ENCODE measurements at regions not wholly inside any gene's neighbourhood (a gene's known extent, or its start where the extent isn't known, plus 50 kb on each side); places are given as distances from the start of the nearest gene placed in this dataset.
"Not testable (repeated sequence)": the region's sequence is repeated elsewhere in the genome, so short reads cannot be mapped to it uniquely, and the experiment has no call there.

GRCh38 chr2:38454081-38454480 is 77.0 kb upstream of the ATL2 start:
- Histone ChIP-seq H3K4me1 (no peaks in the 10 kb centered on the region), H3K27me3 (no peaks in the 10 kb centered on the region), H3K9me3 (no peaks in the 10 kb centered on the region), H3K9ac (no peak overlapping the region), H3K27ac (no peak overlapping the region), H3K4me2 (no peak overlapping the region), H4K20me1 (no peaks in the 10 kb centered on the region), H3K36me3 (no peaks in the 10 kb centered on the region), H3K4me3 (no peak overlapping the region)
- TF ChIP-seq Cebpa-rat (IDR thresholded peaks at IDR 0.05), result no peak

DNA sequence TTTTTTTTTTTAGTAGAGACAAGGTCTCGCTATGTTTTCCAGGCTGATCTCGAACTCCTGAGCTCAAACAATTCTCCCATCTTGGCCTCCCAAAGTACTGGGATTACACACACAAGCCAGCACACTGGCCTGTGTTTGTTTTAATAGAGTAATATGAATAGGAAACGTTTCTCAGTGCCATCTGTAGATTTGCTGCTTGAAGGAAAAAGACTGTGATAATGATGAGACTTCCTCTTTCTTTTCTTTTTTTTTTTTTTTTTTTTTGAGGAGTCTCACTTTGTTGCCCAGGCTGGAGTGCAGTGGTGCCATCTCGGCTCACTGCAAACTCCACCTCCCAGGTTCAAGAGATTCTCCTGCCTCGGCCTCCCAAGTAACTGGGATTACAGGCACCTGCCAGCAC is 74.7 kb upstream of the ATL2 start:
- not testable (repeated sequence) for H3K36me3 ChIP-seq, H3K9ac ChIP-seq, H3K27me3 ChIP-seq, H3K4me2 ChIP-seq, H4K20me1 ChIP-seq, H3K4me1 ChIP-seq, H3K27ac ChIP-seq, H3K4me3 ChIP-seq, H3K9me3 ChIP-seq

GRCh38 chr2:38450509-38450908 is 73.4 kb upstream of the ATL2 start:
- Histone ChIP-seq H3K4me3 (no peak overlapping the region), H3K4me1 (no peaks in the 10 kb centered on the region), H3K9ac (no peak overlapping the region), H3K27me3 (no peaks in the 10 kb centered on the region), H3K4me2 (no peak overlapping the region), H3K36me3 (no peaks in the 10 kb centered on the region), H4K20me1 (no peaks in the 10 kb centered on the region), H3K27ac (no peak overlapping the region), H3K9me3 (no peaks in the 10 kb centered on the region)
- no peak for TF ChIP-seq Cebpa-rat (IDR thresholded peaks at IDR 0.05)

DNA sequence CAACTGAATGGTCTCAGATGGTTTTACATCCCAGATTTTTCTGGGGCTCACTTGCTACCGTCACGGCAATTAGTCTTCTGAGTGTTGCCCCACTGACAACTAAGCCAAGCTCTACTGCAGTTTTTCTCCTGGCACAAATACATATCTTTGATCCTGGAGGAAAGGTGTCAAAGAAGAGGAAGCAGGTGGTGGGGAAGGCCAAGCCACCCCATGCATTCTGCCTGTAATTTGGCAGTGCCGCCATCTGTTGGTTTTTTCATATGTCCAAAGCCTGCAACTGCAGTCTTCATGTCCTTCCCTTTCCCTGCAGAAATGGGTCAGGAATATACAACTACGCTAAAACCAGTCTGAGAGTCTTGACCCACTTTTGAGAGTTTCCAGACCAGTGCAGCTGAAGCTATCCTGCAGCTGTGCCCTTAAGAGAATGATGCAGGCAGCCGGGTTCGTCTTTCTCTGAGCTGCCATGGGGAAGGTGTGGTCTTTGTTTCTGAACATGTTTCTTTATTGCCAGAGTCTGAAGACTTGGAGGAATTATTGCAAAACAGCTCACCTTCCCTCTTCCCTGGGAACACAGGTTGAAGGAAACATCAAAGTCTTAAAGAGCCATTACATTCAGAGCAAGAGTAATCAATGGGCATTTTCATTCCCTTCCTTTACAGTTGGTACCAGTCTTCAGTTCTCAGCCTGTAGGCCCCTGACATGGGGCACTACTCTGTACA is 71.8 kb upstream of the ATL2 start:
- H3K9me3 ChIP-seq, result no peaks in the 10 kb centered on the region
- H3K27me3 ChIP-seq, result no peaks in the 10 kb centered on the region
- TF ChIP-seq Cebpa-rat (IDR thresholded peaks at IDR 0.05), result no peak
- no peak overlapping the region for H3K4me2 ChIP-seq
- H3K9ac ChIP-seq, result no peak overlapping the region
- H3K4me1 ChIP-seq, result no peaks in the 10 kb centered on the region
- no peaks in the 10 kb centered on the region for H4K20me1 ChIP-seq
- H3K4me3 ChIP-seq, result no peak overlapping the region
- H3K36me3 ChIP-seq, result no peaks in the 10 kb centered on the region
- no peak overlapping the region for H3K27ac ChIP-seq

DNA sequence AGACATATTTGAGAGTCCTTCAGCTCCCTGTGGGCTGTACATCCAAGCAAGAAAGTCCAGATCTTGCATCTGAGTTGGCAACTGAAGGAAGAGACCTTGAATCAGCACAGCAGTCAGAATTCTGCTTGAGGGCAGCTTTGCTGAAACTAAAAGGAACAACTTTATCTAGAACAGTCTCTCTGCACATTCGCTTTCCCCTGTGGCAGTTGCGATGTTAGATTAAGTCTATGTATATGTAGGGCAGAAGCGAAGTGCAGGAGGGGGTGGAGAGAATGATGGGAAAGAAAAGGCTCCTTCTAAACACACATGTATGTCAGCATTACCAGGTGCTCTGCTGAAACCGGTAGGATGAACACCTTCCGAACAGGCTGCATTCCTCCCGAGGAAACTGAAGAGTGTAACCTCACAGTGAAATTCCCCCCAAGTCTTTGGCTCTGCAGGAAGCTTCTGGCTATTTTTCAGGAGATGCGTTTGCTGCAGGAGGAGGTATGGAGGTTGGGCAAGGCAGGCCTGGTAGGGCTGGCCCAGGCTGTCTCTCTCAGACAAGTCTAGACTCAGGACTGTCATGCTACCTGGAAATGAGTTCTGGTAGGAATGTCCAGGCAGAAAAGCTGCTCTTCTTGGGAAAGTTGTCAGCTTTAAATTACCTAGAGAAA is 70.0 kb upstream of the ATL2 start:
- no peaks in the 10 kb centered on the region for H4K20me1 ChIP-seq
- no peak for TF ChIP-seq Cebpa-rat (IDR thresholded peaks at IDR 0.05)
- H3K27me3 ChIP-seq, result no peaks in the 10 kb centered on the region
- H3K27ac ChIP-seq, result no peak overlapping the region
- no peak overlapping the region for H3K9ac ChIP-seq
- no peak overlapping the region for H3K4me2 ChIP-seq
- no peaks in the 10 kb centered on the region for H3K36me3 ChIP-seq
- H3K4me1 ChIP-seq, result no peaks in the 10 kb centered on the region
- H3K9me3 ChIP-seq, result no peaks in the 10 kb centered on the region
- H3K4me3 ChIP-seq, result no peak overlapping the region

DNA sequence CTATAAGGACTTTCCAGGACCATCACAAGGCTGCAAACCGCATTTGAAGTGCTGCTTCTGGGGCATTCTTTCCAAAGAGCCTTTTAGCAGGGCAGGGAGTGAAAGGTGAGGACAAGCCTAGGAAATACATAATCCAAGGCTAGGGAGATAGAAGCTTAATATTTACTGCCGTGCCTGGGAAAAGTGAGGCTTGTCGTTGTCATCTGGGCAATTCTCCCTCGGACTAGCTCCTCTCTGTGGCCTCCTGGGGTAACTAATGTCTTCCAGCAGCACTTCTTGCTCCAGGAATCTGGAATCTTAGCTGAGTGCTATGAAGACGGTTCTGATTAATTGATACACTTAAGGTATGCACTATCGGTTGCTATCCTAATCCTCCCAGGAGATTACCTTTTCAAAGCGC is 69.3 kb upstream of the ATL2 start:
- H3K4me3 ChIP-seq, result no peak overlapping the region
- no peaks in the 10 kb centered on the region for H3K9me3 ChIP-seq
- no peaks in the 10 kb centered on the region for H4K20me1 ChIP-seq
- H3K27me3 ChIP-seq, result no peaks in the 10 kb centered on the region
- no peaks in the 10 kb centered on the region for H3K36me3 ChIP-seq
- no peak overlapping the region for H3K9ac ChIP-seq
- H3K4me1 ChIP-seq, result no peaks in the 10 kb centered on the region
- no peak overlapping the region for H3K4me2 ChIP-seq
- H3K27ac ChIP-seq, result no peak overlapping the region
- TF ChIP-seq Cebpa-rat (IDR thresholded peaks at IDR 0.05), result no peak

- Histone ChIP-seq H3K27me3 (no peaks in the 10 kb centered on the region), H3K4me2 (no peak overlapping the region), H3K27ac (no peak overlapping the region), H3K4me1 (no peaks in the 10 kb centered on the region), H3K36me3 (no peaks in the 10 kb centered on the region), H4K20me1 (no peaks in the 10 kb centered on the region), H3K9ac (no peak overlapping the region), H3K9me3 (no peaks in the 10 kb centered on the region), H3K4me3 (no peak overlapping the region)
- TF ChIP-seq Cebpa-rat (IDR thresholded peaks at IDR 0.05), result no peak
These were observed 67.2 kb upstream of the ATL2 start for GRCh38 chr2:38444247-38444646.

GRCh38 chr2:38442643-38443541 is 65.8 kb upstream of the ATL2 start:
- no peak overlapping the region for H3K4me3 ChIP-seq
- H3K27ac ChIP-seq, result no peak overlapping the region
- no peaks in the 10 kb centered on the region for H4K20me1 ChIP-seq
- no peaks in the 10 kb centered on the region for H3K9me3 ChIP-seq
- H3K4me2 ChIP-seq, result no peak overlapping the region
- H3K9ac ChIP-seq, result no peak overlapping the region
- no peak for TF ChIP-seq Cebpa-rat (IDR thresholded peaks at IDR 0.05)
- no peaks in the 10 kb centered on the region for H3K27me3 ChIP-seq
- no peaks in the 10 kb centered on the region for H3K36me3 ChIP-seq
- no peaks in the 10 kb centered on the region for H3K4me1 ChIP-seq

DNA sequence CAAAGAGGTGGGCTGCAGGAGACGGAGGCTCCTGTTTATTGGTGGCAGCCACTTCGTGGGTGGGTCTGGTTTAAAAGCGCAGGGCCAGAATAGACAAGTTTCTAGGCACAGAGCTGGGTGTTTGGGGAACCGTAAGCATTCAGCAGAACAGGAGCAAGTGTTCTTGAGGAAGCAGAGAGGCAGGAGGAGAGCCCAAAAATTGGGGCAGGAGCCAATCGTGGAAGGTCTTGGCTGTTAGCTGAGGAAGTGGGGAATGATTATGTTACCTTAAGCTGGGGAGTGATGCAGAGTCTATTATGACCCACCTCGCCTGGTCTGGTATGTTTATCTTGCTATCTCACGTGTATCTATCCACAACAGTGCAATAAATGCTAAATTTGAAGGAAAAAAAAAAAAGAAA is 64.3 kb upstream of the ATL2 start:
- no peak overlapping the region for H3K9ac ChIP-seq
- H3K4me3 ChIP-seq, result no peak overlapping the region
- no peaks in the 10 kb centered on the region for H4K20me1 ChIP-seq
- H3K27me3 ChIP-seq, result no peaks in the 10 kb centered on the region
- no peak overlapping the region for H3K27ac ChIP-seq
- no peak overlapping the region for H3K4me2 ChIP-seq
- H3K4me1 ChIP-seq, result no peaks in the 10 kb centered on the region
- H3K9me3 ChIP-seq, result no peaks in the 10 kb centered on the region
- H3K36me3 ChIP-seq, result no peaks in the 10 kb centered on the region
- TF ChIP-seq Cebpa-rat (IDR thresholded peaks at IDR 0.05), result no peak

GRCh38 chr2:38440655-38441054 is 63.6 kb upstream of the ATL2 start:
- Histone ChIP-seq H3K4me3 (no peak overlapping the region), H3K9ac (no peak overlapping the region), H3K9me3 (no peaks in the 10 kb centered on the region), H3K4me1 (no peaks in the 10 kb centered on the region), H4K20me1 (no peaks in the 10 kb centered on the region), H3K27me3 (no peaks in the 10 kb centered on the region), H3K36me3 (no peaks in the 10 kb centered on the region), H3K4me2 (no peak overlapping the region), H3K27ac (no peak overlapping the region)
- TF ChIP-seq Cebpa-rat (IDR thresholded peaks at IDR 0.05), result no peak

Data from BLaER1 (cell line).